ENCODE measurements at regions not wholly inside any gene's neighbourhood (a gene's known extent, or its start where the extent isn't known, plus 50 kb on each side); places are given as distances from the start of the nearest gene placed in this dataset.
"Not testable (repeated sequence)": the region's sequence is repeated elsewhere in the genome, so short reads cannot be mapped to it uniquely, and the experiment has no call there.

- TF ChIP-seq ZNF462 (CRISPR knock-in tag; IDR thresholded peaks at IDR 0.05) = no peak
Observed at GRCh38 chr10:59037506-59037905, 138.9 kb upstream of the PHYHIPL start (continued).

GRCh38 chr10:59043358-59043757 lies 133.1 kb upstream of the PHYHIPL start:
- H3K4me3 ChIP-seq; H3K27ac Mint-ChIP-seq; H4K20me1 ChIP-seq (replicated peaks; ENCODE audit: insufficient read depth); H3K27me3 Mint-ChIP-seq (ENCODE audit: insufficient read depth, low read depth, poor library complexity); H3K4me1 Mint-ChIP-seq; H3K79me2 ChIP-seq (replicated peaks; ENCODE audit: insufficient read depth); H3K27ac ChIP-seq (ENCODE audit: low read depth); H3F3A ChIP-seq (replicated peaks; ENCODE audit: low read depth); H3K27me3 ChIP-seq (ENCODE audit: insufficient read depth); H3K36me3 Mint-ChIP-seq (ENCODE audit: low read depth); H3K9me2 ChIP-seq (ENCODE audit: insufficient read depth); H3K36me3 ChIP-seq (ENCODE audit: insufficient read depth); H3K4me1 ChIP-seq (ENCODE audit: insufficient read depth); H3K4me2 ChIP-seq; H3K9me3 Mint-ChIP-seq: not testable (repeated sequence)
- ATAC-seq (peak; percentile 93), DNase-seq (ENCODE audit: low spot score) (peak; percentile 30)
- H2AFZ ChIP-seq = peak overlapping the region; percentile 93
- H3K4me3 Mint-ChIP-seq = 0 out of 3 replicates have a peak overlapping the region, but pooled peaks have one; percentile 15

- Histone ChIP-seq H3K27ac (ENCODE audit: low read depth) (no peak overlapping the region), H3K79me2 (replicated peaks; ENCODE audit: insufficient read depth) (no peaks in the 10 kb centered on the region), H2AFZ (no peak overlapping the region), H3K27me3 (ENCODE audit: insufficient read depth) (no peaks in the 10 kb centered on the region), H4K20me1 (replicated peaks; ENCODE audit: insufficient read depth) (no peaks in the 10 kb centered on the region), H3F3A (replicated peaks; ENCODE audit: low read depth) (no peaks in the 10 kb centered on the region), H3K4me2 (no peak overlapping the region), H3K4me1 (ENCODE audit: insufficient read depth) (peaks cover 8% of the 10 kb centered on the region), H3K9me2 (ENCODE audit: insufficient read depth) (no peaks in the 10 kb centered on the region), H3K36me3 (ENCODE audit: insufficient read depth) (no peaks in the 10 kb centered on the region), H3K4me3 (no peak overlapping the region)
- ATAC-seq = no peak
- no peak for DNase-seq (ENCODE audit: low spot score)
- peaks cover 4% of the 10 kb centered on the region; the same call in 2 of the 3 replicates for H3K9me3 Mint-ChIP-seq
- H3K27ac Mint-ChIP-seq = no peak overlapping the region
- no peaks in the 10 kb centered on the region for H3K36me3 Mint-ChIP-seq (ENCODE audit: low read depth)
- H3K4me3 Mint-ChIP-seq = no peak overlapping the region
- peaks cover 10% of the 10 kb centered on the region for H3K4me1 Mint-ChIP-seq
- H3K27me3 Mint-ChIP-seq (ENCODE audit: insufficient read depth, low read depth, poor library complexity) = no peaks in the 10 kb centered on the region
- no peak for TF ChIP-seq CTCF (conservative IDR thresholded peaks at IDR 0.05; ENCODE audit: low read depth in 2 of 2)
- TF ChIP-seq EZH2phosphoT487 (IDR thresholded peaks at IDR 0.05; ENCODE audit: unreplicated experiment) = no peak
- no peak for TF ChIP-seq JUNB (IDR thresholded peaks at IDR 0.05; ENCODE audit: unreplicated experiment)
- no peak for TF ChIP-seq ETS1 (IDR thresholded peaks at IDR 0.05)
- no peak for TF ChIP-seq EZH2 (IDR thresholded peaks at IDR 0.05; ENCODE audit: low read depth, unreplicated experiment)
- TF ChIP-seq ZNF114 (CRISPR knock-in tag; IDR thresholded peaks at IDR 0.05) = no peak
Observed at GRCh38 chr10:59047180-59047579, 129.3 kb upstream of the PHYHIPL start.

Data from GM23338 (cell line).